Panc1 (cell line): ENCODE measurements at regions not wholly inside any gene's neighbourhood (a gene's known extent, or its start where the extent isn't known, plus 50 kb on each side); places are given as distances from the start of the nearest gene placed in this dataset.

Experiments
- POLR2AphosphoS5 ChIP-seq: IDR thresholded peaks from 2 replicates; pipeline ENCODE4 v1.6.1; 2012; ENCODE audit warnings: mild to moderate bottlenecking, low read depth, low read length, moderate library complexity
- TF ChIP-seq, protein P1 (sequence below): fragments of 450-650 bp; IDR thresholded peaks from 2 replicates; pipeline ENCODE4 v1.5.1; 2017; ENCODE audit warnings: mild to moderate bottlenecking
- TF ChIP-seq, protein P2 (sequence below), 2 experiments: IDR thresholded peaks; 2 replicates each; pipeline ENCODE4 v1.6.1; 2011 to 2012; ENCODE audit warnings: low read depth in 2 of 2, control low read depth in 1 of 2, low read length in 1 of 2, mild to moderate bottlenecking in 1 of 2, moderate library complexity in 1 of 2; ENCODE audit not compliant: insufficient read depth in 1 of 2

DNA sequence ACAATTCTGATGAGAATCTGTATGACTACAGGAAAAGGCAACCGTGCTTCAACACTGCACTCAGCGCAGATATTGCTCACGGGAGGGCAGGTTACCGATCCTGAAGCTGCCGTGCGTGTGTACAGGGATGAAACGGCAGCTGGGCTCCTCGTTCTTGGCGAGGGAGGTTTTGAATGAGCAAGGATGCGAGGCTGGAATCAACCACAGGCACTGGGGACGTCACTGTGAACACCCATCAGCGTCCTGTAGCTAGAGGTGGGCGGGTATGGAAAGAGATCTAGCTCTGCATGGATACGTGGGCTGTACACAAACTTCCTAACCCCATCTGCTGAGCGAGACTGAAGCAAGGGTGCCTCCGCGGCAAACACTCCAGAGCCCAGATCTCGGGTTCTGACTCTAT is 84.3 kb upstream of the COL5A1 start:
- TF ChIP-seq, protein P1, sequence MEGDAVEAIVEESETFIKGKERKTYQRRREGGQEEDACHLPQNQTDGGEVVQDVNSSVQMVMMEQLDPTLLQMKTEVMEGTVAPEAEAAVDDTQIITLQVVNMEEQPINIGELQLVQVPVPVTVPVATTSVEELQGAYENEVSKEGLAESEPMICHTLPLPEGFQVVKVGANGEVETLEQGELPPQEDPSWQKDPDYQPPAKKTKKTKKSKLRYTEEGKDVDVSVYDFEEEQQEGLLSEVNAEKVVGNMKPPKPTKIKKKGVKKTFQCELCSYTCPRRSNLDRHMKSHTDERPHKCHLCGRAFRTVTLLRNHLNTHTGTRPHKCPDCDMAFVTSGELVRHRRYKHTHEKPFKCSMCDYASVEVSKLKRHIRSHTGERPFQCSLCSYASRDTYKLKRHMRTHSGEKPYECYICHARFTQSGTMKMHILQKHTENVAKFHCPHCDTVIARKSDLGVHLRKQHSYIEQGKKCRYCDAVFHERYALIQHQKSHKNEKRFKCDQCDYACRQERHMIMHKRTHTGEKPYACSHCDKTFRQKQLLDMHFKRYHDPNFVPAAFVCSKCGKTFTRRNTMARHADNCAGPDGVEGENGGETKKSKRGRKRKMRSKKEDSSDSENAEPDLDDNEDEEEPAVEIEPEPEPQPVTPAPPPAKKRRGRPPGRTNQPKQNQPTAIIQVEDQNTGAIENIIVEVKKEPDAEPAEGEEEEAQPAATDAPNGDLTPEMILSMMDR, result no peak
- TF ChIP-seq POLR2AphosphoS5, result no peak
- TF ChIP-seq, protein P2, sequence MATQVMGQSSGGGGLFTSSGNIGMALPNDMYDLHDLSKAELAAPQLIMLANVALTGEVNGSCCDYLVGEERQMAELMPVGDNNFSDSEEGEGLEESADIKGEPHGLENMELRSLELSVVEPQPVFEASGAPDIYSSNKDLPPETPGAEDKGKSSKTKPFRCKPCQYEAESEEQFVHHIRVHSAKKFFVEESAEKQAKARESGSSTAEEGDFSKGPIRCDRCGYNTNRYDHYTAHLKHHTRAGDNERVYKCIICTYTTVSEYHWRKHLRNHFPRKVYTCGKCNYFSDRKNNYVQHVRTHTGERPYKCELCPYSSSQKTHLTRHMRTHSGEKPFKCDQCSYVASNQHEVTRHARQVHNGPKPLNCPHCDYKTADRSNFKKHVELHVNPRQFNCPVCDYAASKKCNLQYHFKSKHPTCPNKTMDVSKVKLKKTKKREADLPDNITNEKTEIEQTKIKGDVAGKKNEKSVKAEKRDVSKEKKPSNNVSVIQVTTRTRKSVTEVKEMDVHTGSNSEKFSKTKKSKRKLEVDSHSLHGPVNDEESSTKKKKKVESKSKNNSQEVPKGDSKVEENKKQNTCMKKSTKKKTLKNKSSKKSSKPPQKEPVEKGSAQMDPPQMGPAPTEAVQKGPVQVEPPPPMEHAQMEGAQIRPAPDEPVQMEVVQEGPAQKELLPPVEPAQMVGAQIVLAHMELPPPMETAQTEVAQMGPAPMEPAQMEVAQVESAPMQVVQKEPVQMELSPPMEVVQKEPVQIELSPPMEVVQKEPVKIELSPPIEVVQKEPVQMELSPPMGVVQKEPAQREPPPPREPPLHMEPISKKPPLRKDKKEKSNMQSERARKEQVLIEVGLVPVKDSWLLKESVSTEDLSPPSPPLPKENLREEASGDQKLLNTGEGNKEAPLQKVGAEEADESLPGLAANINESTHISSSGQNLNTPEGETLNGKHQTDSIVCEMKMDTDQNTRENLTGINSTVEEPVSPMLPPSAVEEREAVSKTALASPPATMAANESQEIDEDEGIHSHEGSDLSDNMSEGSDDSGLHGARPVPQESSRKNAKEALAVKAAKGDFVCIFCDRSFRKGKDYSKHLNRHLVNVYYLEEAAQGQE (IDR thresholded peaks at IDR 0.05; ENCODE audit: insufficient read depth in 1 of 2, low read depth in 2 of 2, low read length in 1 of 2), result no peak
